ENCODE measurements at regions not wholly inside any gene's neighbourhood (a gene's known extent, or its start where the extent isn't known, plus 50 kb on each side); places are given as distances from the start of the nearest gene placed in this dataset.

DNA sequence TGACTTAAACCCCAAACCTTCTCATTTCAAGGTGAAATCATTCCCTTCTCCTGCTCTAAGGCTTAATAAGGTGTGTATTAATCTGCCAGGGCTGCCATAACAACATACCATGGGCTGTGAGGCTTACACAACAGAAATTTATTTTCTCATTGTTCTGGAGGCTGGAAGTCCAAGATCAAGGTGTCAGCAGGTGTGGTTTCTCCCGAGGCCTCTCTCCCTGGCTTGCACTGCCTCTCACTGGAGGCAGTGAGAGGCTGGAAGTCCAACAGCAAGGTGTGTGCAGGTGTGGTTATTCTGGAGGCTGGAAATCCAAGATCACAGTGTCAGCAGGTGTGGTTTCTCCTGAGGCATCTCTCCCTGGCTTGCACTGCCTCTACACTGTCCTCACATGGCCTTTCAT lies 280.3 kb upstream of the TUT7 start:
- DNase-seq (ENCODE audit: low read depth), result no peak
- TF ChIP-seq, protein P1, sequence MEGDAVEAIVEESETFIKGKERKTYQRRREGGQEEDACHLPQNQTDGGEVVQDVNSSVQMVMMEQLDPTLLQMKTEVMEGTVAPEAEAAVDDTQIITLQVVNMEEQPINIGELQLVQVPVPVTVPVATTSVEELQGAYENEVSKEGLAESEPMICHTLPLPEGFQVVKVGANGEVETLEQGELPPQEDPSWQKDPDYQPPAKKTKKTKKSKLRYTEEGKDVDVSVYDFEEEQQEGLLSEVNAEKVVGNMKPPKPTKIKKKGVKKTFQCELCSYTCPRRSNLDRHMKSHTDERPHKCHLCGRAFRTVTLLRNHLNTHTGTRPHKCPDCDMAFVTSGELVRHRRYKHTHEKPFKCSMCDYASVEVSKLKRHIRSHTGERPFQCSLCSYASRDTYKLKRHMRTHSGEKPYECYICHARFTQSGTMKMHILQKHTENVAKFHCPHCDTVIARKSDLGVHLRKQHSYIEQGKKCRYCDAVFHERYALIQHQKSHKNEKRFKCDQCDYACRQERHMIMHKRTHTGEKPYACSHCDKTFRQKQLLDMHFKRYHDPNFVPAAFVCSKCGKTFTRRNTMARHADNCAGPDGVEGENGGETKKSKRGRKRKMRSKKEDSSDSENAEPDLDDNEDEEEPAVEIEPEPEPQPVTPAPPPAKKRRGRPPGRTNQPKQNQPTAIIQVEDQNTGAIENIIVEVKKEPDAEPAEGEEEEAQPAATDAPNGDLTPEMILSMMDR (IDR thresholded peaks at IDR 0.05; ENCODE audit: insufficient read depth, low read depth, low read length, missing control alignments), result no peak
- no peak overlapping the region for H3K4me3 ChIP-seq (ENCODE audit: low read depth, low read length)

DNA sequence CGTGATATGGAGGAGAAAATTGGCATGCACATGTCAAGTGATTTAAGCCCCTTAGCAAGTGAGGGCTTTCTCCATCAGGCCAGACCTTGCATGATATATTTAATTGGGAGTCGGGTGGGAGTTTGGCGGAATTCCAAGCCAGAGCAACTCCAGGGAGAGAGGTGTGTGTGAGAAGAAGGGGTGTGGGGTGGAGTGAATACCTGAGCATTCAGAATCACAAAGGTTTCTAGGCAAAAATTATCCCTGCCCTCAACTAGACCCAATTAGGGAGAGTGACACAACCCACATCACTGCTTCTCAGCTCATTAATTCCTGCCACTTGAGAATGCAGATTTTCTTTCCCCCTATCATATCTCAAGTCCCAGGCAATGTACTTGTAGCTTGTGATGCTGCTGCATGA lies 279.7 kb upstream of the TUT7 start:
- H3K4me3 ChIP-seq (ENCODE audit: low read depth, low read length), result no peak overlapping the region
- DNase-seq (ENCODE audit: low read depth), result no peak
- TF ChIP-seq, protein P1 (IDR thresholded peaks at IDR 0.05; ENCODE audit: insufficient read depth, low read depth, low read length, missing control alignments), result no peak

DNA sequence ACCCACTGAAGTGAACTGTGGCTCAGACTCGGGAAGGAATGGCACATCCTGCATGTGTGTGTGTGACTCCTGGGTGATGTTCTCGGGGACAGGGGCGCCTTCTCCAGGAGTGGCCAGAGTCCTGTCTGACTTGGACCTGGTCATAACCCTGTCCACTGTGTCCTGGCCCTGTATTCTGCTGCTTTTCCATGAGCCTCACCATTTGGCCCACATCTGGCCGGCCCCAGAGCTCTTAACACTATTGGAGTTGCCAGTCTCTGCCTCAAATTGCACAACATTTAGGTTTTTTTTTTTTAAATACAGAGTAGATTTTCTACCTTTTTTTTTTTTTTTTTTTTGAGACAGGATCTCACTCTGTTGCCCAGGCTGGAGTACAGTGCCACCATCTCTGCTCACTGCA lies 278.3 kb upstream of the TUT7 start:
- DNase-seq (ENCODE audit: low read depth), result no peak
- no peak overlapping the region for H3K4me3 ChIP-seq (ENCODE audit: low read depth, low read length)
- TF ChIP-seq, protein P1 (IDR thresholded peaks at IDR 0.05; ENCODE audit: insufficient read depth, low read depth, low read length, missing control alignments), result no peak

DNA sequence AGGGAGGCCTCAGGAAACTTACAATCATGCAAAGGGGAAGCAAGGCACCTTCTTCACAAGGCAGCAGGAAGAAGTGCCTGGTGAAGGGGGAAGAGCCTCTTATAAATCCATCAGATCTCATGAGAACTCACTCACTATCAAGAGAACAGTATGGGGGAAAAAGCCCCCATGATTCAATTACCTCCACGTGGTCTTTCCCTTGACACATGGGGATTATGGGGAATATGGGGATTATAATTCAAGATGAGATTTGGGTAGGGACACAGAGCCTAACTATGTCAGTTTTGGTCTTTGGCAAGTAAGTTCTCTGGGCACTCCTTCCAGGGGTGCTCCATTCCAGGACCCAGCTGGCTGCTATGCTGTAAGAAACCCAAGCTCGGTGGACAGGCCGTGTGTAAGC lies 275.3 kb upstream of the TUT7 start:
- TF ChIP-seq, protein P1 (IDR thresholded peaks at IDR 0.05; ENCODE audit: insufficient read depth, low read depth, low read length, missing control alignments), result no peak
- DNase-seq (ENCODE audit: low read depth), result no peak
- no peak overlapping the region for H3K4me3 ChIP-seq (ENCODE audit: low read depth, low read length)

DNA sequence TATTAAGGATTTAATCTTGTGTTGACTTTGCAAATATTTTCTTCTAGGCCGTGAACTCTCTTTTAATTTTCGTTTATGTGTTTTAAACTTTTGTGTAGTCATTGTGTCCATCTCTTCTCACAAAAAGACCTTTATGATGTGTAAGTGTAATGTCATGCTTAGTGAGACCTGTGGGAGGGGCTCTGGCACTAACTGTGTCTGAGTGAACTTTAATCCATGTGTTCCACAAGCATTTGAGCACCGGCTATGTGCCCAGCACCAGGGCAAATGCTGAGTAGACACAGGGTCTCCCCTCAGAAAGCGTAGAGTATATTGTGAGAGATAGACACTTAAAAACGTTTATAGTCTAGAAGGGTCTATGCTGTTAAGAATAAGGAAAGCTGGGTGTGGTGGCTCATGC lies 272.6 kb upstream of the TUT7 start:
- TF ChIP-seq, protein P1 (IDR thresholded peaks at IDR 0.05; ENCODE audit: insufficient read depth, low read depth, low read length, missing control alignments), result no peak
- DNase-seq (ENCODE audit: low read depth), result no peak
- no peak overlapping the region for H3K4me3 ChIP-seq (ENCODE audit: low read depth, low read length)

DNA sequence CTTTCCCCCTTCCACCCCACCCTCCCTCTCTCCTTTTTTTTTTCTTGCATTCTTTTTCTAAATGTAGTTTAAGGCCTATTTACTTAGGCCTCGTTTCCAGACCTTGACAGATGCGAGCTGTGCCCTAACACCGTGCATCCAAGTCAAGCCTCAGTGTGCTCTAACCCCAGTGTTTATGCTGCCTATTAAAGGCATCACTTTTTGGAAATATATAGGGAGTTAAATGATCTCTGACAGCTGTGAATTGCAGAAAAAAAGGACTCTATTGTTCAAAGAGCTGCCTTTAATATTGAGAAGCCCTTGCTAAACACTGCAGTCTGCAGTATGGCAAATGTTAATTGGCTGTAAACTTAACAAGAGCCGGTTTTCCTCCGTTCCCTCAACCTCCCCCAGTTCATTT lies 270.4 kb upstream of the TUT7 start:
- no peak overlapping the region for H3K4me3 ChIP-seq (ENCODE audit: low read depth, low read length)
- TF ChIP-seq, protein P1 (IDR thresholded peaks at IDR 0.05; ENCODE audit: insufficient read depth, low read depth, low read length, missing control alignments), result no peak
- DNase-seq (ENCODE audit: low read depth), result no peak
